Ureter (tissue), 1 donor: ENCODE measurements at regions not wholly inside any gene's neighbourhood (a gene's known extent, or its start where the extent isn't known, plus 50 kb on each side); places are given as distances from the start of the nearest gene placed in this dataset.

Source experiments
- DNase-seq: peaks from one replicate; pipeline ENCODE4 v3.0.0-alpha.2; 2020; ENCODE audit warnings: low spot score
- donor health status: DM: yes; HTN: yes; CAD: no.

GRCh38 chr5:3957658-3958057, 362.0 kb downstream of the IRX1 start:
- no peak for DNase-seq

DNA sequence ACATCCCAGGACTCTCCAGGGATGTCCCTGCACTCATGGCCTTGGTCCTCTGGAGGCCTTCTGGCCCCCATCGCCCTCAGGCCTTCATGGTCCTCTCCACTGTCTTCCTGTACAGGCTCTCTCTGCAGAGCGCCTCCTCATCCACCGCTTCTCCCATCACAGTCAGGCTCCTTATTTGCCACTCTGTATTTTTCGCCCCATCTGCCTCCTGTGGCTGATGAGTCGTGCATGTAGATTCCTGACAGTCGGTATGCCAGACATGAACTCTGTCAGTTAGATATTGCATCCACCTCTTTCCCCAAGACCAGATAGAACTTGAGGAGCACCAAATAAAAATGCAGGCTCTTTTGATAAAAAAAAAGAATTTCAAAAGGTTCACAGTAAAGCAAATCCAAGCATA, 362.8 kb downstream of the IRX1 start:
- no peak for DNase-seq

- DNase-seq: no peak
Measured at GRCh38 chr5:3962113-3962512, 366.5 kb downstream of the IRX1 start.

GRCh38 chr5:3963652-3964051, 368.0 kb downstream of the IRX1 start:
- no peak for DNase-seq

DNA sequence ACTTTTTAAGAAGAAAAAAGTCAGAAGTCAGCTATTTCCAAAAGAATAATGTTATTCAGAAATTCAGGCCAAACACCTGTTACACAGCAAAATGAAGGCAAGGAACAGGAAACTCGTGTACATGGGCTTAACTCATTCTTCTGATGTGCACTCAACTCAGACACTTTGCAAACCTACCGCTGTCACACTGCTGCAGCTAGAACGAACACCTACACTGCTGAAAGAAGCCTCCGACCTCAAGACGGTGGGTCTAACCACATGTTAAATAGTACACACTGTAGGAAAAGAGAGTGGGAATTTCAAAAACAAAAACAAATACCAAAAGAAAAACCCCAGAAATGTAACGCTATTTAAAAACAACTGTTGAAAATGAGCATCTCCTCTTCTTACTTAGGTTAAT, 384.5 kb downstream of the IRX1 start:
- no peak for DNase-seq

DNA sequence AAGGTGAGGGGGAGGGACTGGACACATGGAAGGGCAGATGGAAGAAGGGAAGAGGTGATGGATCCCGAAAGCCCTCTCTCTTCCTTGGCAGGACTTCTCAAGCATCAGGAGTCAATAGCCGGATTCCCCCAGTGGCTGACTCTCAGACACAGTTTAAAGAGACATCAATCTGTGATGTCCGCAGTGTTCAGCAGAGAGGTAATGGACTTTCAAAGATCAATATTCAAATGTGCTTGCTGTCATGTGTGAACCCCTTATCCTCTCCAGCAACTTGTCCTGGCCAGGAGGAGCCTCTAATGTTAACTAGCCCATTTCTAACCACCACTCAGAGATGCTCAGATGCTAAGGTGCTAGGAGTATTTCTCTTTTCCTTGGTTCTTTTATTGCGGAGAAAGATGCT, 392.2 kb downstream of the IRX1 start:
- DNase-seq: no peak

- no peak for DNase-seq
Measured at GRCh38 chr5:3993856-3994473, 398.3 kb downstream of the IRX1 start.

DNA sequence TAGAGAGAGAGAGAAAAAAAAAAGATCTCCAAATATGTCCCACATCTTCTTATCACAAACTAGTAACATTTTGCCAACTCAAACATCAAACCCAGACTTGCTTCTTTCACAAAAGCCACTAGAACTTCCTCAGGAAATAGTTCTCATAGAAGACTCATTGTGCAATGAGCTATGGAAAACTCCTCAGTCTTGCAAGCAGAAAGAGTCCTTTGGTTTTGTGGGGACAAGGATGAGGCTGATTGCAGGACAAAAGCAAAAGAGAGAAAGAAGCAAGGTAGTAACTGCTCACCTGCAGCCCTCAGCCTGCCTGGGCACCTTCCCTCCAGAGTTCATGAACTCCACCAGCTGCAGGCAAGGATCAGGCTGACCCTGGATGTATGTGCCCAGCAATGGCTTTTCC, 399.0 kb downstream of the IRX1 start:
- DNase-seq: no peak

DNA sequence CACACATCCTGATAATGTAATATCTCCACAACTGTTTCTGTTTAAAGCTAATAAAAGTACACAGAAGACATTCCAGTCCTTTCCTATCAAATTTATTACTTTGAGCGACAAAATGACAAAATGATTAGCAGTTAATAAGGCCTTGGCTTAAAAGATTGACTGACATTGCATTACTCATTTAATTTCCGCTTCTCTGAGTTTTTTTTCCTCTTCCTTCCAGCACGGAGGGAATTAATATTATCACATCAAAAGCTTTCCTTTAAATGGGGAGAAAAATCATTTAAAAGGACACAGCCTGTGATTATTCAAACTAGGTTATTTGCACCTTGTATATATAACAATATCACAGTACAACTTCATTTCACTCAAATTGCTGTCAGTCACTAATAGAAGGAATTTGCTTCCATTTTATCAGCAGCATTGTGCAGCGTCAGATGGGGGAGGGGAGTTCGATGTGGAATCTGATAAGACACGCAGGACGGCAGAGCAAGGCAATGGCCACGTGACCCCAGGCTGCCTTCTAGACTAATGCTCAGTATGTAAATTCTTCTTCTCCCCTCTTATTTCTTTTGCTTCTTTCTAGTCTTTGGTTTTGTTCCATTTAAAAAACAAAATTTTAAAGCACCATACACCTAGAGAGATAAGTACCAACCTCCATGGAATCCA, 400.5 kb downstream of the IRX1 start:
- no peak for DNase-seq

- DNase-seq: no peak
Measured at GRCh38 chr5:3996707-3997336, 401.2 kb downstream of the IRX1 start.

DNA sequence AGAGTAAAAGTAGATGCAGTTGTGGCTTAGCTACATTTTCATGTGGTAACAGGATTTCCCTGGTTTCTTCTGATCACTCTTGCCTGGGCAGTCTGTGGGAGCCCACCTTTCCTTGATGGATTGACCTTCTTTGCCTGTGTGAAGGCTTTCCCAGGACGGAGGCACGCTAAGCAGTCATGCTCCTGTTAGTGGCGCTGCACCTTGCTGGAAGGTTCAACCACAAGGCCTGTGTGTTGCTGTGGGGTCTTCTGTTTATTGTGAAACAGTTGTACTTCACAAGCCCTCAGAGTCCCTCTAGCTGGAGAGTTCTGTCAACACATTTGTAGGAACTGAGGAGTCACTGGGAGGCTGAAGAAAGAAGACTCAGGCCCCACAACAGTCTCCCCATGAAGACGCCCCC, 402.0 kb downstream of the IRX1 start:
- DNase-seq: no peak

GRCh38 chr5:3999929-4000328, 404.3 kb downstream of the IRX1 start:
- no peak for DNase-seq

DNA sequence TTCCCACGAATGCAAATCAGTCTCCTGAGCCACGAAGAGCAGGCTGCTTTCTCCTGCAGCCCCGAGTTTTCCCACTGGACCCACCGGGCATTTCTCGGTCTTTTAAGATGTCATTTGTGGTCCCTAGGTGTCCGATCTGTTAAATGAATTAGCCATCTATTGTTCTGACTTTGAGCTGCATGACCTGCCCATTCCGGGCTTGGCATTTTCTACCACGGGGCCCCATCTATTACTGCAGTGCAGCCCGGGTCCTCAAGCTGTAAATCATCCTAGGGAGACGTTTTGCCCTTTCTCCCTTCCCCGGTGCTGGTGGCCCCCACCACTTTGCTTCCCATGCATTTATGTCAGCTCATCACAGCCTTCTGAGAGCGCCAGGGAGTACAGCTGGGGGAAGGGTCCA, 405.4 kb downstream of the IRX1 start:
- DNase-seq: no peak

- DNase-seq: no peak
Measured at GRCh38 chr5:4001758-4002533, 406.3 kb downstream of the IRX1 start.

DNA sequence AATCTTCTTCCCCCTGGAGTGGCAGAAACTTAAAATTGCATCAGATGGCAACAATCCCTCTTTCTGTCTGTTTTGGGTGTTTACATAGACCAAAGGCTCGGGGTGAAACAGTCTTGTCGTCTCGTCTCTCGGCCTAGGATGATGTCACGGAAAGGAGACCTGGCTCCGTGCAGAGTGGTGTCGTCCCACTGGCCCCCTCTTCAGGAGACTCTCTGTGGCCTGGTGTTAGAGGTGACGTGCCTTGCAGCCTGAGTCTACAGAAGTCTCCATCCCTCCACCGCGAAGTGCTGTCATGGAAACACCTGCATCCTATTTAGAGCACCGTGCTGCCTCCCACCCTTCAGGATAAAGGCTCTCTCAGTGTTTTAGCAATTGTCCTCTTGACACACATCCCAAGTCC, 409.7 kb downstream of the IRX1 start:
- DNase-seq: no peak

DNA sequence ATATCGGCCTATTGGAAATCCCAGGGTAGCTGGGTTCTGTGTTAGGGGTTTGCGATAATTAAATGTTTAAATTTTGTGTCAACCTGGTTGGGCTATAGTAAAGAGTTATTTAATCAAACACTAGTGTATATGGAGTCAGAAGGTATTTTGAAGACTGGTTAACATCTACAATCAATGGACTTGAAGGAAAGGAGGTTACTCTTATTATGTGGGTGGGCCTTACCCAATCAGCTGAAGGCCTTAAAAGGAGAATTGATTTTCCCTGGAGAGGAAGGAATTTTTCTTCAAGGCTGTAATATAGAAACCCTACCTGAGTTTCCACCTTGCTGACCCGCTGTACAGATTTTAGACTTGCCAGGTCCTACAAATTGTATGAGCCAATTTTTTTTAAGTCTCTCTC, 411.4 kb downstream of the IRX1 start:
- DNase-seq: no peak

DNA sequence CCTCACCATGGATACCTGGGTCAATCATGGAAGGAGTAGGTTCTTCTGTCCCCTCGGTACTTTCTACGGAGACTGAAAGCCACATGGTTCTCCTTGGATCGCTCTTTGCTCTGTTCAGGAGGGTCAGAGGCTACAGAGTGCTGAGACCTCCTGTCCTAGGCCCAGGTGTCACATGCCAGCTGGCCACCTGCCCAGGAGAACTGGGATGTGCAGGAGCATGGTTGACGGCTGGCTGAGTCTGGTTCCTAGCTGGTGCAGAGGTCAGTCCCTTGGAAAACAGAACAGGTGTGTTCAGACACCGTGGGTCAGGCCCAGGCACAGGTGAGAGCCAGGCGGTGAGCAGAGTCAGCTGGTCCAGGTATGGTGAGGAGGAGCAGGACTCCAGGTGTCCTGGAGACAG, 416.3 kb downstream of the IRX1 start:
- no peak for DNase-seq

GRCh38 chr5:4013106-4013898, 417.7 kb downstream of the IRX1 start:
- DNase-seq: no peak

DNA sequence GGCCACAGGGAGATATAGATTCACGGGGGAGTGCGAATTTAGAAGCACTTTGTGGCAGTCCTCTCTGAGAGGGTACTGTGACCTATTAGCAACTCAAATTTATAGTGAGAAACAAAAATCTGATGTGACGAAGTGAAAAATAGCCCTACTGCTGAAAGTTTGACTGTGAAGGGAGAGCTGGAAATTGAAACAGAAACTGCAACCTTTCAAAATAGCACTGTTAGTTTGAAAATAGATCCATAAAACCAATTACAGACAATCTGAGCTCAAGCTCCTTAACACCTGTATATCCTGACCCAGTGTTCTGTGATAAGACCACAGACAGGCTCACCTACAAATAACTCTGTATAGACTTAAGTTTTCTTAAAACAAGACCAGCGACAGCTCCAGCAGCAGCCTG, 420.1 kb downstream of the IRX1 start:
- no peak for DNase-seq

- no peak for DNase-seq
Measured at GRCh38 chr5:4017076-4017803, 421.6 kb downstream of the IRX1 start.

DNA sequence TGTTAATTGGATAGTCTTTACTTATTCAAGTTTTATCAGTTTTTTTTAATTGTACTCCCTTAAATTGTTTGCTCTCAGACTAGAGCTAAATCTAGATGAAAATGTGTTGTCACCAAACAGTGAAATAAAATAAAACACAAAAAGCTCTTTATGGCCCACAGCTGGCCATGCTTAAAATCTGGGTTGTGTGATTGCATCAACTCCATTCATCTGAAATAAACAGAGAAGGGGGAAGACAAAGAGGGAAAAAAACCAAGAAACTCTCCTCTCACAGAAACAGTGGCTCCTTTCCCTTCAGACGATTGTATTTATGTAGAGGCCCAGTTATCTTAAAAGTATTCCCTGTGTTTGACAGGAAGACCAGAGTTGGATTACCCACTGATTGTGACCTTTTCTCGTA, 422.4 kb downstream of the IRX1 start:
- DNase-seq: no peak
